ENCODE measurements at regions not wholly inside any gene's neighbourhood (a gene's known extent, or its start where the extent isn't known, plus 50 kb on each side); places are given as distances from the start of the nearest gene placed in this dataset.

- TF ChIP-seq, protein P1, sequence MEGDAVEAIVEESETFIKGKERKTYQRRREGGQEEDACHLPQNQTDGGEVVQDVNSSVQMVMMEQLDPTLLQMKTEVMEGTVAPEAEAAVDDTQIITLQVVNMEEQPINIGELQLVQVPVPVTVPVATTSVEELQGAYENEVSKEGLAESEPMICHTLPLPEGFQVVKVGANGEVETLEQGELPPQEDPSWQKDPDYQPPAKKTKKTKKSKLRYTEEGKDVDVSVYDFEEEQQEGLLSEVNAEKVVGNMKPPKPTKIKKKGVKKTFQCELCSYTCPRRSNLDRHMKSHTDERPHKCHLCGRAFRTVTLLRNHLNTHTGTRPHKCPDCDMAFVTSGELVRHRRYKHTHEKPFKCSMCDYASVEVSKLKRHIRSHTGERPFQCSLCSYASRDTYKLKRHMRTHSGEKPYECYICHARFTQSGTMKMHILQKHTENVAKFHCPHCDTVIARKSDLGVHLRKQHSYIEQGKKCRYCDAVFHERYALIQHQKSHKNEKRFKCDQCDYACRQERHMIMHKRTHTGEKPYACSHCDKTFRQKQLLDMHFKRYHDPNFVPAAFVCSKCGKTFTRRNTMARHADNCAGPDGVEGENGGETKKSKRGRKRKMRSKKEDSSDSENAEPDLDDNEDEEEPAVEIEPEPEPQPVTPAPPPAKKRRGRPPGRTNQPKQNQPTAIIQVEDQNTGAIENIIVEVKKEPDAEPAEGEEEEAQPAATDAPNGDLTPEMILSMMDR (IDR thresholded peaks at IDR 0.05) = no peak
- TF ChIP-seq EP300 (IDR thresholded peaks at IDR 0.05) (no peak), POLR2A (IDR thresholded peaks at IDR 0.05) (no peak)
Observed at GRCh38 chr6:27053738-27054137, 193.8 kb upstream of the PRSS16 start.

Data from tibial nerve (tissue), 4 donors.